Uterus (tissue), 3 donors: ENCODE measurements at regions not wholly inside any gene's neighbourhood (a gene's known extent, or its start where the extent isn't known, plus 50 kb on each side); places are given as distances from the start of the nearest gene placed in this dataset.

ENCODE experiments used
- DNase-seq, 2 donors: peaks; one replicate each; pipeline ENCODE4 v3.0.0-alpha.2; 2019 to 2020
- H3K27ac ChIP-seq, 2 donors: fragments of 200-600 bp; sonication (generic); 1 replicate in 1 of 2; 2 replicates in 1 of 2; pipeline ENCODE4 v1.5.1; 2016 to 2018
- H3K27me3 ChIP-seq, 2 donors: fragments of 200-600 bp; sonication (generic); one replicate each; pipeline ENCODE4 v1.5.1; 2018 to 2019; ENCODE audit warnings: control low read depth in 1 of 2
- H3K36me3 ChIP-seq, 2 donors: fragments of 200-600 bp; sonication (generic); one replicate each; pipeline ENCODE4 v1.5.1; 2019; ENCODE audit warnings: control low read depth in 1 of 2
- H3K4me1 ChIP-seq, 2 donors: fragments of 200-600 bp; sonication (generic); one replicate each; pipeline ENCODE4 v1.5.1; 2018 to 2019; ENCODE audit warnings: control low read depth in 1 of 2
- H3K4me3 ChIP-seq, 2 donors: fragments of 200-600 bp; sonication (generic); 1 replicate in 1 of 2; 2 replicates in 1 of 2; pipeline ENCODE4 v1.5.1; 2018 to 2019; ENCODE audit warnings: mild to moderate bottlenecking in 1 of 2
- H3K9me3 ChIP-seq, 2 donors: fragments of 200-600 bp; sonication (generic); one replicate each; pipeline ENCODE4 v1.5.1; 2019; ENCODE audit warnings: control low read depth in 1 of 2
- CTCF ChIP-seq, 4 experiments: fragments of 200-600 bp in 2 of 4; fragments of 450-650 bp in 2 of 4; sonication (generic) in 2 of 4; IDR thresholded peaks; one replicate each; pipeline ENCODE4 v1.5.1; 2016 to 2019; ENCODE audit warnings: antibody characterized with exemption in 4 of 4, mild to moderate bottlenecking in 2 of 4, moderate library complexity in 1 of 4
- POLR2A ChIP-seq, 2 donors: fragments of 450-650 bp; IDR thresholded peaks; one replicate each; pipeline ENCODE4 v1.6.1; 2016; ENCODE audit warnings: antibody characterized with exemption in 2 of 2, mild to moderate bottlenecking in 1 of 2, moderate library complexity in 1 of 2
- intact Hi-C: fragments of 100-400 bp; cut with DNase I; formaldehyde crosslinking; loops from one replicate; pipeline ENCODE4 v1.15.1; 2023; ENCODE audit warnings: low total_unique reads
- donor health status: DM: yes; HTN: yes; CAD: no.

- Histone ChIP-seq H3K4me3 (no peak overlapping the region), H3K27ac (no peak overlapping the region), H3K9me3 (no peaks in the 10 kb centered on the region), H3K36me3 (no peaks in the 10 kb centered on the region), H3K27me3 (no peaks in the 10 kb centered on the region), H3K4me1 (no peaks in the 10 kb centered on the region)
- TF ChIP-seq CTCF (IDR thresholded peaks at IDR 0.05) (no peak), POLR2A (IDR thresholded peaks at IDR 0.05) (no peak)
- intact Hi-C loops = no loop called here
- DNase-seq = no peak
These were observed 221.4 kb upstream of the MAF start for GRCh38 chr16:79821911-79822310.

GRCh38 chr16:79816081-79816497 lies 215.6 kb upstream of the MAF start:
- no peaks in the 10 kb centered on the region for H3K36me3 ChIP-seq
- peak; percentile 53 to 82 for DNase-seq
- intact Hi-C loops = no loop called here

GRCh38 chr16:79815049-79815448 lies 214.5 kb upstream of the MAF start:
- DNase-seq = no peak
- Histone ChIP-seq H3K27ac (no peak overlapping the region), H3K27me3 (no peaks in the 10 kb centered on the region), H3K9me3 (no peaks in the 10 kb centered on the region), H3K36me3 (no peaks in the 10 kb centered on the region), H3K4me1 (no peaks in the 10 kb centered on the region), H3K4me3 (no peak overlapping the region)
- TF ChIP-seq CTCF (IDR thresholded peaks at IDR 0.05) (no peak), POLR2A (IDR thresholded peaks at IDR 0.05) (no peak)
- intact Hi-C loops = no loop called here

More at GRCh38 chr16:79816081-79816497, 215.6 kb upstream of the MAF start:
- H3K4me3 ChIP-seq = no peak overlapping the region
- no peaks in the 10 kb centered on the region for H3K27me3 ChIP-seq
- no peaks in the 10 kb centered on the region for H3K4me1 ChIP-seq
- no peaks in the 10 kb centered on the region for H3K9me3 ChIP-seq
- H3K27ac ChIP-seq = peak overlapping the region in 1 of 2 donors; percentile 59
- no peak for TF ChIP-seq POLR2A (IDR thresholded peaks at IDR 0.05)
- TF ChIP-seq CTCF (IDR thresholded peaks at IDR 0.05) = no peak

GRCh38 chr16:79814124-79814523 lies 213.6 kb upstream of the MAF start:
- no peak for DNase-seq
- H3K27me3 ChIP-seq = no peaks in the 10 kb centered on the region
- no peak overlapping the region for H3K27ac ChIP-seq
- no peaks in the 10 kb centered on the region for H3K9me3 ChIP-seq
- intact Hi-C loops = no loop called here
- H3K4me1 ChIP-seq = no peaks in the 10 kb centered on the region
- H3K4me3 ChIP-seq = no peak overlapping the region
- no peak for TF ChIP-seq CTCF (IDR thresholded peaks at IDR 0.05)
- TF ChIP-seq POLR2A (IDR thresholded peaks at IDR 0.05) = no peak
- no peaks in the 10 kb centered on the region for H3K36me3 ChIP-seq

GRCh38 chr16:79811541-79811940 lies 211.0 kb upstream of the MAF start:
- H3K4me3 ChIP-seq = no peak overlapping the region
- TF ChIP-seq CTCF (IDR thresholded peaks at IDR 0.05) (no peak), POLR2A (IDR thresholded peaks at IDR 0.05) (no peak)
- H3K4me1 ChIP-seq = no peaks in the 10 kb centered on the region
- no peak overlapping the region for H3K27ac ChIP-seq
- intact Hi-C loops = no loop called here
- H3K27me3 ChIP-seq = no peaks in the 10 kb centered on the region
- no peak for DNase-seq
- H3K36me3 ChIP-seq = no peaks in the 10 kb centered on the region
- H3K9me3 ChIP-seq = no peaks in the 10 kb centered on the region
